Ammon's horn (tissue), 1 donor: ENCODE measurements at regions not wholly inside any gene's neighbourhood (a gene's known extent, or its start where the extent isn't known, plus 50 kb on each side); places are given as distances from the start of the nearest gene placed in this dataset.
A peak's percentile ranks its signal among the peaks of the same experiment; 100 is the strongest.

Experiments
- DNase-seq: peaks from one replicate; pipeline ENCODE4 v3.0.0-alpha.2; 2016; ENCODE audit warnings: low spot score

- no peak for DNase-seq
Observed at GRCh38 chr3:118556983-118557382, 477.7 kb downstream of the IGSF11 start.

GRCh38 chr3:118557513-118557912 is 477.1 kb downstream of the IGSF11 start:
- no peak for DNase-seq

GRCh38 chr3:118559286-118559685 is 475.4 kb downstream of the IGSF11 start:
- DNase-seq: no peak

- DNase-seq: no peak
Observed at GRCh38 chr3:118564800-118565199, 469.8 kb downstream of the IGSF11 start.

GRCh38 chr3:118573912-118574311 is 460.7 kb downstream of the IGSF11 start:
- no peak for DNase-seq

GRCh38 chr3:118577055-118577777 is 457.4 kb downstream of the IGSF11 start:
- peak; percentile 4 for DNase-seq

GRCh38 chr3:118578559-118578958 is 456.1 kb downstream of the IGSF11 start:
- no peak for DNase-seq

- no peak for DNase-seq
Observed at GRCh38 chr3:118587037-118587741, 447.5 kb downstream of the IGSF11 start.

- no peak for DNase-seq
Observed at GRCh38 chr3:118587847-118588246, 446.8 kb downstream of the IGSF11 start.

- DNase-seq: no peak
Observed at GRCh38 chr3:118593277-118593670, 441.4 kb downstream of the IGSF11 start.

- DNase-seq: no peak
Observed at GRCh38 chr3:118597184-118597583, 437.5 kb downstream of the IGSF11 start.

- DNase-seq: no peak
Observed at GRCh38 chr3:118607915-118608820, 426.5 kb downstream of the IGSF11 start.

GRCh38 chr3:118618247-118619040 is 416.2 kb downstream of the IGSF11 start:
- peak; percentile 29 for DNase-seq

GRCh38 chr3:118626453-118626852 is 408.2 kb downstream of the IGSF11 start:
- DNase-seq: no peak

- peak; percentile 93 for DNase-seq
Observed at GRCh38 chr3:118628704-118629341, 405.8 kb downstream of the IGSF11 start.

GRCh38 chr3:118629821-118630220 is 404.8 kb downstream of the IGSF11 start:
- DNase-seq: no peak

GRCh38 chr3:118635711-118636110 is 398.9 kb downstream of the IGSF11 start:
- DNase-seq: no peak

GRCh38 chr3:118636841-118637240 is 397.8 kb downstream of the IGSF11 start:
- no peak for DNase-seq

- peak; percentile 48 for DNase-seq
Observed at GRCh38 chr3:118637846-118638245, 396.8 kb downstream of the IGSF11 start.

- DNase-seq: peak; percentile 84
Observed at GRCh38 chr3:118641608-118642007, 393.0 kb downstream of the IGSF11 start.

GRCh38 chr3:118671192-118671591 is 363.5 kb downstream of the IGSF11 start:
- DNase-seq: peak; percentile 10
